Smooth muscle cell (in vitro differentiated cells): ENCODE measurements at regions not wholly inside any gene's neighbourhood (a gene's known extent, or its start where the extent isn't known, plus 50 kb on each side); places are given as distances from the start of the nearest gene placed in this dataset. TPM values are rescaled to one million over a fixed set of nuclear protein-coding genes. Genes with fewer than 3 reads are reported as not detected.

Source experiments
- DNase-seq: peaks from one replicate; lab custom pipeline; 2025; ENCODE audit not compliant: unreplicated experiment; lab: John Stamatoyannopoulos, UW
- H2AFZ ChIP-seq: fragments of 200-600 bp; sonication (generic); 2 replicates; pipeline ENCODE4 v1.6.0; 2016; ENCODE audit warnings: antibody characterized with exemption, low read depth, mild to moderate bottlenecking
- H3F3A ChIP-seq: fragments of 200-600 bp; sonication (generic); 2 replicates; pipeline ENCODE4 v1.6.0; 2017; ENCODE audit warnings: antibody characterized with exemption, low read depth
- H3K27ac ChIP-seq: fragments of 200-600 bp; sonication (generic); 2 replicates; pipeline ENCODE4 v1.5.1; 2016; ENCODE audit warnings: low read depth, mild to moderate bottlenecking
- H3K27me3 ChIP-seq: fragments of 200-600 bp; sonication (generic); 2 replicates; pipeline ENCODE4 v1.6.1; 2016; ENCODE audit warnings: low read depth, mild to moderate bottlenecking
- H3K36me3 ChIP-seq: fragments of 200-600 bp; sonication (generic); 2 replicates; pipeline ENCODE4 v1.5.1; 2016; ENCODE audit warnings: low read depth
- H3K4me1 ChIP-seq: fragments of 200-600 bp; sonication (generic); 2 replicates; pipeline ENCODE4 v1.5.1; 2016; ENCODE audit warnings: low read depth
- H3K4me2 ChIP-seq: fragments of 200-600 bp; sonication (generic); 2 replicates; pipeline ENCODE4 v1.6.0; 2016; ENCODE audit warnings: mild to moderate bottlenecking
- H3K4me3 ChIP-seq: fragments of 200-600 bp; sonication (generic); 2 replicates; pipeline ENCODE4 v1.5.1; 2016; ENCODE audit warnings: mild to moderate bottlenecking
- H3K79me2 ChIP-seq: fragments of 200-600 bp; sonication (generic); 2 replicates; pipeline ENCODE4 v1.6.0; 2016; ENCODE audit warnings: low read depth, mild to moderate bottlenecking
- H3K9ac ChIP-seq: fragments of 200-600 bp; sonication (generic); 2 replicates; pipeline ENCODE4 v1.6.0; 2016; ENCODE audit warnings: low read depth
- H3K9me3 ChIP-seq: fragments of 200-600 bp; sonication (generic); replicated peaks from 2 replicates; pipeline ENCODE4 v1.5.1; 2016; ENCODE audit warnings: low read depth
- H4K20me1 ChIP-seq: fragments of 200-600 bp; sonication (generic); 2 replicates; pipeline ENCODE4 v1.6.0; 2016; ENCODE audit warnings: low read depth
- WGBS: methylation state at CpG from one replicate; pipeline ENCODE4 v1.1.7; 2016; ENCODE audit warnings: low lambda C conversion rate; 5-methylcytosine and 5-hydroxymethylcytosine counted together
- small RNA-seq: library from RNA; depleted of rRNA; stranded (forward); fragments of <200 nt; gene quantifications from one replicate; pipeline ENCODE3, GENCODE V24; 2014
- TF ChIP-seq, protein P1 (sequence below): fragments of 200-600 bp; sonication (generic); IDR thresholded peaks from 2 replicates; pipeline ENCODE4 v1.5.1; 2017; ENCODE audit warnings: borderline replicate concordance, mild to moderate bottlenecking, antibody characterized with exemption; ENCODE audit not compliant: insufficient read depth, poor library complexity, severe bottlenecking

DNA sequence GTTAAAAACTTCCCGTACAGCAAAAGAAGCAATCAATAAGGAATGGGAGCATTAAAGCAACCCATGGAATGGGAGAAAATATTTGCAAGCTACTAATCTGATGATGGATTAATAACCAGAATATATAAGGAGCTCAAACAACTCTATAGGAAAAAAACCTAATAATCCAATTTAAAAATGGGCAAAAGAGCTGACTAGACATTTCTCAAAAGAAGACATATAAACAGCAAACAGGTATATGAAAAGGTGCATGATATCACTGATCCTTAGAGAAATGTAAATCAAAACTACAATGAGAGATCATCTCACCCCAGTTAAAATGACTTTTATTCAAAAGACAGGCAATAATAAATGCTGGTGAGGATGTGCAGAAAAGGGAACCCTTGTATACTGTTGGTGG, 52.7 kb upstream of the POU1F1 start:
- H3K4me3 ChIP-seq, result no peak overlapping the region
- H2AFZ ChIP-seq, result no peak overlapping the region
- H3F3A ChIP-seq, result no peaks in the 10 kb centered on the region
- DNase-seq, result no peak
- no peak overlapping the region for H3K4me2 ChIP-seq
- no peaks in the 10 kb centered on the region for H3K36me3 ChIP-seq
- no peak overlapping the region for H3K27ac ChIP-seq
- no peaks in the 10 kb centered on the region for H3K27me3 ChIP-seq
- TF ChIP-seq, protein P1, sequence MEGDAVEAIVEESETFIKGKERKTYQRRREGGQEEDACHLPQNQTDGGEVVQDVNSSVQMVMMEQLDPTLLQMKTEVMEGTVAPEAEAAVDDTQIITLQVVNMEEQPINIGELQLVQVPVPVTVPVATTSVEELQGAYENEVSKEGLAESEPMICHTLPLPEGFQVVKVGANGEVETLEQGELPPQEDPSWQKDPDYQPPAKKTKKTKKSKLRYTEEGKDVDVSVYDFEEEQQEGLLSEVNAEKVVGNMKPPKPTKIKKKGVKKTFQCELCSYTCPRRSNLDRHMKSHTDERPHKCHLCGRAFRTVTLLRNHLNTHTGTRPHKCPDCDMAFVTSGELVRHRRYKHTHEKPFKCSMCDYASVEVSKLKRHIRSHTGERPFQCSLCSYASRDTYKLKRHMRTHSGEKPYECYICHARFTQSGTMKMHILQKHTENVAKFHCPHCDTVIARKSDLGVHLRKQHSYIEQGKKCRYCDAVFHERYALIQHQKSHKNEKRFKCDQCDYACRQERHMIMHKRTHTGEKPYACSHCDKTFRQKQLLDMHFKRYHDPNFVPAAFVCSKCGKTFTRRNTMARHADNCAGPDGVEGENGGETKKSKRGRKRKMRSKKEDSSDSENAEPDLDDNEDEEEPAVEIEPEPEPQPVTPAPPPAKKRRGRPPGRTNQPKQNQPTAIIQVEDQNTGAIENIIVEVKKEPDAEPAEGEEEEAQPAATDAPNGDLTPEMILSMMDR, result no peak
- H3K9ac ChIP-seq, result no peak overlapping the region
- H3K79me2 ChIP-seq, result no peaks in the 10 kb centered on the region
- H3K9me3 ChIP-seq, result no peaks in the 10 kb centered on the region
- 40% methylated on average over 1 of the region's 1 CpG for WGBS
- no peaks in the 10 kb centered on the region for H3K4me1 ChIP-seq
- no peaks in the 10 kb centered on the region for H4K20me1 ChIP-seq

Small RNAs in the stretch of these regions (small RNA-seq; reads per million reads assigned to genes)
- gene RNU6-873P (not detected), gene RNU6ATAC6P (not detected)
